ENCODE measurements at regions not wholly inside any gene's neighbourhood (a gene's known extent, or its start where the extent isn't known, plus 50 kb on each side); places are given as distances from the start of the nearest gene placed in this dataset.

- no peak overlapping the region for H3K27ac ChIP-seq
- no peak for TF ChIP-seq ZFX (IDR thresholded peaks at IDR 0.05; ENCODE audit: borderline replicate concordance)
Observed at GRCh38 chr20:24063100-24063499, 74.5 kb upstream of the GGTLC1 start.

- TF ChIP-seq ZFX (IDR thresholded peaks at IDR 0.05; ENCODE audit: borderline replicate concordance) (no peak), CTCF (IDR thresholded peaks at IDR 0.05) (no peak)
- no peak overlapping the region for H3K27ac ChIP-seq
Observed at GRCh38 chr20:24060851-24061590, 72.4 kb upstream of the GGTLC1 start.

GRCh38 chr20:24059174-24059573, 70.6 kb upstream of the GGTLC1 start:
- no peak overlapping the region for H3K27ac ChIP-seq
- TF ChIP-seq ZFX (IDR thresholded peaks at IDR 0.05; ENCODE audit: borderline replicate concordance) (no peak), CTCF (IDR thresholded peaks at IDR 0.05) (no peak)

- no peak overlapping the region for H3K27ac ChIP-seq
- TF ChIP-seq CTCF (IDR thresholded peaks at IDR 0.05) (no peak), ZFX (IDR thresholded peaks at IDR 0.05; ENCODE audit: borderline replicate concordance) (no peak)
Observed at GRCh38 chr20:24056491-24056890, 67.9 kb upstream of the GGTLC1 start.

GRCh38 chr20:24052599-24053275, 64.2 kb upstream of the GGTLC1 start:
- no peak for TF ChIP-seq ZFX (IDR thresholded peaks at IDR 0.05; ENCODE audit: borderline replicate concordance)
- TF ChIP-seq CTCF (IDR thresholded peaks at IDR 0.05), result no peak
- no peak overlapping the region for H3K27ac ChIP-seq

GRCh38 chr20:24051160-24051559, 62.6 kb upstream of the GGTLC1 start:
- TF ChIP-seq CTCF (IDR thresholded peaks at IDR 0.05), result no peak
- no peak for TF ChIP-seq ZFX (IDR thresholded peaks at IDR 0.05; ENCODE audit: borderline replicate concordance)
- no peak overlapping the region for H3K27ac ChIP-seq

GRCh38 chr20:24050119-24050518, 61.5 kb upstream of the GGTLC1 start:
- TF ChIP-seq ZFX (IDR thresholded peaks at IDR 0.05; ENCODE audit: borderline replicate concordance), result no peak
- no peak for TF ChIP-seq CTCF (IDR thresholded peaks at IDR 0.05)
- no peak overlapping the region for H3K27ac ChIP-seq
